Endothelial cell (in vitro differentiated cells): ENCODE measurements at regions not wholly inside any gene's neighbourhood (a gene's known extent, or its start where the extent isn't known, plus 50 kb on each side); places are given as distances from the start of the nearest gene placed in this dataset.

Experiments used
- DNase-seq: peaks from one replicate; pipeline ENCODE4 v3.0.0; 2021; ENCODE audit warnings: low spot score
- H3K27ac Mint-ChIP-seq: one replicate; pipeline ENCODE4 v1.8.0; 2021; ENCODE audit warnings: mixed read lengths, inconsistent platforms; ENCODE audit not compliant: unreplicated experiment
- H3K27me3 Mint-ChIP-seq: one replicate; pipeline ENCODE4 v1.8.0; 2021; ENCODE audit warnings: mild to moderate bottlenecking, moderate library complexity, mixed read lengths, inconsistent platforms; ENCODE audit not compliant: unreplicated experiment
- H3K36me3 Mint-ChIP-seq: one replicate; pipeline ENCODE4 v1.8.0; 2021; ENCODE audit warnings: mild to moderate bottlenecking, low read depth, mixed read lengths, inconsistent platforms; ENCODE audit not compliant: unreplicated experiment
- H3K4me1 Mint-ChIP-seq: one replicate; pipeline ENCODE4 v1.8.0; 2021; ENCODE audit warnings: mild to moderate bottlenecking, mixed read lengths, inconsistent platforms; ENCODE audit not compliant: unreplicated experiment
- H3K4me3 Mint-ChIP-seq: one replicate; pipeline ENCODE4 v1.8.0; 2021; ENCODE audit warnings: mild to moderate bottlenecking, mixed read lengths, inconsistent platforms; ENCODE audit not compliant: unreplicated experiment
- H3K9me3 Mint-ChIP-seq: one replicate; pipeline ENCODE4 v1.8.0; 2021; ENCODE audit warnings: mixed read lengths, inconsistent platforms; ENCODE audit not compliant: unreplicated experiment
- CTCF ChIP-seq: fragments of 200-600 bp; sonication (generic); IDR thresholded peaks from one replicate; pipeline ENCODE4 v1.5.0; 2021; ENCODE audit warnings: antibody characterized with exemption; ENCODE audit not compliant: unreplicated experiment

GRCh38 chr2:83826577-83826976, 632.5 kb downstream of the SUCLG1 start:
- no peaks in the 10 kb centered on the region for H3K4me1 Mint-ChIP-seq
- H3K4me3 Mint-ChIP-seq, result no peak overlapping the region
- DNase-seq, result no peak
- H3K27me3 Mint-ChIP-seq, result peaks cover 3% of the 10 kb centered on the region
- H3K9me3 Mint-ChIP-seq, result no peaks in the 10 kb centered on the region
- H3K27ac Mint-ChIP-seq, result no peak overlapping the region
- H3K36me3 Mint-ChIP-seq, result no peaks in the 10 kb centered on the region
- TF ChIP-seq CTCF, result no peak

GRCh38 chr2:83823229-83823628, 635.9 kb downstream of the SUCLG1 start:
- TF ChIP-seq CTCF, result no peak
- H3K27me3 Mint-ChIP-seq, result peaks cover 3% of the 10 kb centered on the region
- H3K4me1 Mint-ChIP-seq, result no peaks in the 10 kb centered on the region
- H3K27ac Mint-ChIP-seq, result no peak overlapping the region
- no peak for DNase-seq
- H3K9me3 Mint-ChIP-seq, result no peaks in the 10 kb centered on the region
- H3K36me3 Mint-ChIP-seq, result no peaks in the 10 kb centered on the region
- H3K4me3 Mint-ChIP-seq, result no peak overlapping the region

GRCh38 chr2:83817511-83817910, 641.6 kb downstream of the SUCLG1 start:
- Mint-ChIP-seq H3K27ac (no peak overlapping the region), H3K4me3 (no peak overlapping the region), H3K27me3 (no peaks in the 10 kb centered on the region), H3K4me1 (no peaks in the 10 kb centered on the region), H3K36me3 (no peaks in the 10 kb centered on the region), H3K9me3 (no peaks in the 10 kb centered on the region)
- DNase-seq, result no peak
- TF ChIP-seq CTCF, result no peak

- no peak for TF ChIP-seq CTCF
- H3K27ac Mint-ChIP-seq, result no peak overlapping the region
- H3K4me3 Mint-ChIP-seq, result no peak overlapping the region
- DNase-seq, result no peak
- H3K36me3 Mint-ChIP-seq, result no peaks in the 10 kb centered on the region
- no peaks in the 10 kb centered on the region for H3K4me1 Mint-ChIP-seq
- no peaks in the 10 kb centered on the region for H3K9me3 Mint-ChIP-seq
- peaks cover 4% of the 10 kb centered on the region for H3K27me3 Mint-ChIP-seq
These were observed 650.2 kb downstream of the SUCLG1 start for GRCh38 chr2:83808878-83809277.

GRCh38 chr2:83802604-83803003, 656.5 kb downstream of the SUCLG1 start:
- no peaks in the 10 kb centered on the region for H3K36me3 Mint-ChIP-seq
- H3K27me3 Mint-ChIP-seq, result peaks cover 2% of the 10 kb centered on the region
- no peaks in the 10 kb centered on the region for H3K4me1 Mint-ChIP-seq

More at GRCh38 chr2:83802604-83803003, 656.5 kb downstream of the SUCLG1 start:
- Mint-ChIP-seq H3K4me3 (no peak overlapping the region), H3K27ac (no peak overlapping the region), H3K9me3 (no peaks in the 10 kb centered on the region)
- no peak for DNase-seq
- TF ChIP-seq CTCF, result no peak
